SK-N-MC (cell line): ENCODE measurements at regions not wholly inside any gene's neighbourhood (a gene's known extent, or its start where the extent isn't known, plus 50 kb on each side); places are given as distances from the start of the nearest gene placed in this dataset.

ENCODE experiments used
- EZH2 ChIP-seq: fragments of 200-600 bp; sonication (generic); IDR thresholded peaks from one replicate; pipeline ENCODE4 v1.6.1; 2017; ENCODE audit warnings: antibody characterized with exemption
- POLR2AphosphoS5 ChIP-seq: IDR thresholded peaks from 2 replicates; pipeline ENCODE4 v1.6.1; 2012; ENCODE audit warnings: mild to moderate bottlenecking, low read depth, low read length, borderline replicate concordance

DNA sequence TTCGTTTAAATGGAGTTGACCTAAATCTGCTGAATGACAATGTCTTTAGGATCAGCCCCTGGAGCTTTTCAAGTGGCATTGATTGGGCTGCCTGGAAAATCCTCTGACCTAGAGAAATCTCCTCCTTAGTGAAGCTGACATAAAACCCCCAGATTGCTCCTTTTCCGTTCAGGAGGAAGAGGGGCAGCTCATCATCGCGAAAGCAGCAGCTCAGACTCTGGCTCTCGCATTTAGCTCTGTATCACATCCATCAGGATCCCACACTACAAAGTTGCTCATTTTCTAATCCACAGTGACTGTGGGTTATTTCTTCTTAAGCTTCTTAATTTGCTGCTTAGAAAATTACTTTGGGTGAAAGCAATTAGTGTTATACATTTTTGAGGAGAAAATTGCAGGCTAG, 373.7 kb downstream of the ENC1 start:
- TF ChIP-seq POLR2AphosphoS5 (no peak), EZH2 (no peak)
